K562 (cell line): ENCODE measurements at regions not wholly inside any gene's neighbourhood (a gene's known extent, or its start where the extent isn't known, plus 50 kb on each side); places are given as distances from the start of the nearest gene placed in this dataset.

Source experiments
- ATAC-seq: fragments of 200-7000 bp; cut with Tn5 transposase; 3 replicates; pipeline ENCODE4 v1.9.1; 2020; ENCODE audit warnings: moderate library complexity
- BruUV-seq: library from RNA; stranded (reverse); fragments of 400-500 nt; replicated peaks from 2 replicates; lab custom pipeline; 2021; lab: Mats Ljungman, UMichigan
- CTCF ChIA-PET: fragments of 300-600 bp; formaldehyde crosslinking; extraction: SDS; loops from one replicate; lab custom pipeline; 2021; ENCODE audit warnings: low intra/inter-chr PET ratio; lab: Yijun Ruan, JAX
- POLR2A ChIA-PET: fragments of 300-600, 350-650 bp; sonication (Branson Sonifier 250); formaldehyde crosslinking; extraction: SDS; loops from one replicate; lab custom pipeline; 2021; ENCODE audit warnings: antibody characterized with exemption, inconsistent platforms; lab: Yijun Ruan, JAX
- DNase-seq, 4 experiments: peaks; one replicate each; pipeline versions ENCODE4 v3.0.0 to v3.0.0-alpha.2; 2011 to 2018; ENCODE audit warnings: low spot score in 3 of 4, mixed read lengths in 3 of 4; ENCODE audit errors: extremely low read depth in 1 of 4
- FAIRE-seq: peaks from 2 replicates; lab custom pipeline; 2011; peaks lifted over from hg19 to GRCh38; lab: Jason Lieb, UNC
- H2AFZ ChIP-seq: 2 replicates; pipeline ENCODE4 v1.6.0; 2011; ENCODE audit warnings: low read depth, low read length, control low read depth, inconsistent platforms
- H3K27ac ChIP-seq: fragments of 200-600 bp; 3 replicates; pipeline ENCODE4 v1.8.0; 2011; ENCODE audit warnings: low read depth, mild to moderate bottlenecking, control low read depth, inconsistent platforms, low read length, moderate library complexity, mixed read lengths; ENCODE audit errors: extremely low read depth
- H3K27me3 ChIP-seq, 2 experiments: fragments of 300-600 bp in 1 of 2; 2 replicates in 1 of 2; 3 replicates in 1 of 2; pipeline versions ENCODE4 v1.6.0 to v1.8.0; 2011; ENCODE audit warnings: inconsistent platforms in 2 of 2, low read length in 2 of 2, mild to moderate bottlenecking in 1 of 2, mixed read lengths in 1 of 2, moderate library complexity in 1 of 2; ENCODE audit not compliant: control insufficient read depth in 2 of 2, insufficient read depth in 2 of 2
- H3K36me3 ChIP-seq: fragments of 300-600 bp; 3 replicates; pipeline ENCODE4 v1.8.0; 2011; ENCODE audit warnings: mild to moderate bottlenecking, low read length, inconsistent platforms; ENCODE audit not compliant: control insufficient read depth, insufficient read depth
- H3K4me1 ChIP-seq, 2 experiments: fragments of 200-600 bp in 1 of 2; replicated peaks in 1 of 2; 2 replicates in 1 of 2; 3 replicates in 1 of 2; pipeline versions ENCODE4 v1.5.1 to v1.8.0; 2011; ENCODE audit warnings: inconsistent platforms in 2 of 2, low read length in 2 of 2, mild to moderate bottlenecking in 1 of 2, mixed read lengths in 1 of 2, moderate library complexity in 1 of 2; ENCODE audit not compliant: control insufficient read depth in 2 of 2, insufficient read depth in 2 of 2
- H3K4me2 ChIP-seq: 2 replicates; pipeline ENCODE4 v1.6.1; 2011; ENCODE audit warnings: low read length, control low read depth, inconsistent platforms, mixed read lengths; ENCODE audit not compliant: insufficient read depth
- H3K4me3 ChIP-seq: fragments of 200-600 bp; sonication (generic), shearing (Covaris generic); 2 replicates; pipeline ENCODE4 v1.5.1; 2016; ENCODE audit warnings: control low read depth, inconsistent platforms
- H3K79me2 ChIP-seq: fragments of 200-600 bp; 3 replicates; pipeline ENCODE4 v1.8.0; 2011; ENCODE audit warnings: low read length, inconsistent platforms; ENCODE audit not compliant: control insufficient read depth, insufficient read depth
- H3K9ac ChIP-seq, 2 experiments: 2 replicates each; pipeline versions ENCODE4 v1.6.0 to v1.6.1; 2011; ENCODE audit warnings: low read depth in 2 of 2, low read length in 2 of 2, control low read depth in 1 of 2, inconsistent platforms in 1 of 2, mild to moderate bottlenecking in 1 of 2, mixed read lengths in 1 of 2; ENCODE audit not compliant: insufficient read depth in 1 of 2
- H3K9me1 ChIP-seq: one replicate; pipeline ENCODE4 v1.6.0; 2011; ENCODE audit warnings: inconsistent platforms, mild to moderate bottlenecking, low read length, moderate library complexity; ENCODE audit not compliant: control insufficient read depth, insufficient read depth
- H3K9me3 ChIP-seq: replicated peaks from 2 replicates; pipeline ENCODE4 v1.5.1; 2011; ENCODE audit warnings: low read depth, low read length, inconsistent platforms; ENCODE audit not compliant: control insufficient read depth, insufficient read depth
- H4K20me1 ChIP-seq: replicated peaks from 2 replicates; pipeline ENCODE4 v1.6.1; 2011; ENCODE audit warnings: low read length, inconsistent platforms, mixed read lengths; ENCODE audit not compliant: control insufficient read depth, insufficient read depth
- CBFA2T2 ChIP-seq: fragments of 450-650 bp; conservative IDR thresholded peaks from 2 replicates; pipeline ENCODE4 v1.6.1; 2017; ENCODE audit warnings: mild to moderate bottlenecking
- HDAC3 ChIP-seq: fragments of 450-650 bp; IDR thresholded peaks from 2 replicates; pipeline ENCODE4 v1.6.1; 2018; ENCODE audit warnings: borderline replicate concordance, mild to moderate bottlenecking, moderate library complexity; ENCODE audit not compliant: partially characterized antibody
- HMBOX1 ChIP-seq: sonication (generic); IDR thresholded peaks from 2 replicates; pipeline ENCODE4 v1.6.1; 2016
- MTA2 ChIP-seq: fragments of 450-650 bp; IDR thresholded peaks from 2 replicates; pipeline ENCODE4 v1.6.1; 2016; ENCODE audit warnings: low read depth
- MYNN ChIP-seq, 2 experiments: sonication (generic); formaldehyde crosslinking in 1 of 2; IDR thresholded peaks; 2 replicates each; pipeline versions ENCODE4 v1.5.0 to v1.6.1; 2016 to 2020; ENCODE audit warnings: antibody characterized with exemption in 1 of 2, missing genetic modification reagents in 1 of 2
- RERE ChIP-seq: sonication (generic); formaldehyde crosslinking; IDR thresholded peaks from 2 replicates; pipeline ENCODE4 v1.8.0; 2023; ENCODE audit warnings: missing genetic modification reagents, mild to moderate bottlenecking, borderline replicate concordance
- ZNF232 ChIP-seq: sonication (generic); formaldehyde crosslinking; IDR thresholded peaks from 2 replicates; pipeline ENCODE4 v1.8.0; 2022; ENCODE audit warnings: mild to moderate bottlenecking, missing genetic modification reagents
- ZNF253 ChIP-seq: fragments of 250-450 bp; sonication (Bioruptor Pico); conservative IDR thresholded peaks from 2 replicates; pipeline ENCODE4 v1.6.1; 2021; ENCODE audit warnings: mild to moderate bottlenecking
- WGBS: fragments of 100-300 bp; shearing (Covaris generic); methylation state at CpG from one replicate; pipeline ENCODE4 v1.1.6; 2016; ENCODE audit warnings: low coverage, mixed read lengths; ENCODE audit not compliant: insufficient coverage; ENCODE audit errors: missing lambda C conversion rate; 5-methylcytosine and 5-hydroxymethylcytosine counted together
- in situ Hi-C: fragments of 300-500 bp; cut with MboI; formaldehyde crosslinking; loops from 4 replicates; pipeline ENCODE4 v1.15.0; 2018; ENCODE audit warnings: inconsistent platforms, mixed read lengths
- intact Hi-C: fragments of 100-400 bp; cut with micrococcal nuclease; formaldehyde crosslinking; loops from 2 replicates; pipeline ENCODE4 v1.14.2; 2022

DNA sequence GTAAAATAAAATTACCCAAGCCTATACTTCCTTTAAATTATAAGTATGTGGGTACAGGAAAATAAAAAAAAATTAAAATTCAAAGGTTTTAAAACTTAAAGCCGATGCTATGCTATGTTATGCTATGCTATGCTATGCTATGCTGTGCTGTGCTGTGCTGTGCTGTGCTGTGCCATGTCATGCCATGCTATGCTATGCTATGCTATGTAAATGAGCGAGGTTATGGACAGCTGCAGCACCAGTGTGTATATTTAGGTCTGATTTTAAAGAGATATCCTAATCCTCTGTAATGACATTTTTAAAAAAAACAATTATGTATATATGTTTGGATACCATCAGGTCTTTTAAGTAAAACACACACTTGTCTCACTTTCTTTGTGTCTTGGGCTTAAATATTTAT, 1822.0 kb upstream of the SEL1L start (continued):
- TF ChIP-seq MYNN (IDR thresholded peaks at IDR 0.05) (no peak), MYNN (CRISPR knock-in tag; IDR thresholded peaks at IDR 0.05) (no peak), ZNF253 (CRISPR knock-in tag) (no peak), RERE (no peak), CBFA2T2 (no peak)
- TF ChIP-seq, all 486 proteins: peak for 0

GRCh38 chr14:83356080-83356479, 1822.4 kb upstream of the SEL1L start:
- WGBS = 7% methylated on average over 4 of the region's 5 CpGs
- Histone ChIP-seq H4K20me1 (no peaks in the 10 kb centered on the region), H3K27ac (no peak overlapping the region), H3K79me2 (no peaks in the 10 kb centered on the region)
- TF ChIP-seq ZNF232 (CRISPR knock-in tag) = no peak
- TF ChIP-seq HMBOX1 = no peak
- TF ChIP-seq HDAC3 = no peak
- no peak for TF ChIP-seq MTA2
- TF ChIP-seq, all 486 proteins: peak for 0
- ChIA-PET POLR2A (no interaction called here), CTCF (no interaction called here)
- FAIRE-seq = no peak
- no peaks in the 10 kb centered on the region for H3K9me1 ChIP-seq
- intact Hi-C loops = no loop called here
- no peaks in the 10 kb centered on the region for H3K4me1 ChIP-seq
- H3K9ac ChIP-seq = no peak overlapping the region
- no peak overlapping the region for H3K4me3 ChIP-seq
- in situ Hi-C loops = no loop called here
- no peak overlapping the region for H2AFZ ChIP-seq
- no peak for ATAC-seq
- no peaks in the 10 kb centered on the region for H3K27me3 ChIP-seq
- no TSS peak for BruUV-seq
- H3K36me3 ChIP-seq = no peaks in the 10 kb centered on the region
- H3K4me2 ChIP-seq = no peak overlapping the region
- no peaks in the 10 kb centered on the region for H3K9me3 ChIP-seq
- no peak for DNase-seq
